Stomach (tissue), 8 donors: ENCODE measurements at regions not wholly inside any gene's neighbourhood (a gene's known extent, or its start where the extent isn't known, plus 50 kb on each side); places are given as distances from the start of the nearest gene placed in this dataset.
A peak's percentile ranks its signal among the peaks of the same experiment; 100 is the strongest.

Source experiments
- DNase-seq, 2 donors: peaks; one replicate each; pipeline versions ENCODE4 v3.0.0 to v3.0.0-alpha.2; 2013 to 2019
- H3K27ac ChIP-seq, 5 donors: fragments of 200-600 bp in 4 of 5; sonication (generic) in 4 of 5; one replicate each; pipeline ENCODE4 v1.5.1; 2013 to 2019; ENCODE audit warnings: mild to moderate bottlenecking in 1 of 5, moderate library complexity in 1 of 5
- H3K27me3 ChIP-seq, 3 donors: fragments of 200-600 bp; sonication (generic); one replicate each; pipeline ENCODE4 v1.5.1; 2017 to 2019; ENCODE audit warnings: mixed run types in 1 of 3
- H3K36me3 ChIP-seq, 4 donors: fragments of 200-600 bp; sonication (generic); 1 replicate in 3 of 4; 2 replicates in 1 of 4; pipeline ENCODE4 v1.5.1; 2016 to 2019
- H3K4me1 ChIP-seq, 4 donors: fragments of 200-600 bp; sonication (generic); one replicate each; pipeline ENCODE4 v1.5.1; 2016 to 2019
- H3K4me3 ChIP-seq, 4 donors: fragments of 200-600 bp; sonication (generic) in 3 of 4; one replicate each; pipeline ENCODE4 v1.5.1; 2016 to 2019; ENCODE audit warnings: mild to moderate bottlenecking in 1 of 4
- H3K9me3 ChIP-seq, 4 donors: fragments of 200-600 bp; sonication (generic); one replicate each; pipeline ENCODE4 v1.5.1; 2016 to 2019
- CTCF ChIP-seq, 7 experiments: fragments of 450-650 bp in 4 of 7; fragments of 200-600 bp in 3 of 7; sonication (generic) in 3 of 7; IDR thresholded peaks; one replicate each; pipeline ENCODE4 v1.5.1; 2016 to 2019; ENCODE audit warnings: antibody characterized with exemption in 7 of 7, control low read depth in 2 of 7, mild to moderate bottlenecking in 1 of 7
- EP300 ChIP-seq: sonication (generic); formaldehyde crosslinking; IDR thresholded peaks from one replicate; pipeline ENCODE4 v1.6.1; 2017; ENCODE audit warnings: antibody characterized with exemption
- POLR2A ChIP-seq, 4 donors: fragments of 450-650 bp; IDR thresholded peaks; one replicate each; pipeline ENCODE4 v1.6.1; 2016; ENCODE audit warnings: antibody characterized with exemption in 4 of 4, control low read depth in 2 of 4, mild to moderate bottlenecking in 1 of 4, moderate library complexity in 1 of 4
- POLR2AphosphoS5 ChIP-seq, 3 donors: sonication (generic); formaldehyde crosslinking; IDR thresholded peaks; one replicate each; pipeline ENCODE4 v1.6.1; 2016; ENCODE audit warnings: antibody characterized with exemption in 3 of 3
- WGBS, 5 donors: extraction: QIAGEN DNeasy Blood & Tissue Kit in 3 of 5; methylation state at CpG; one replicate each; pipeline versions ENCODE4 v1.1.5 to v1.1.7; 2013 to 2018; 5-methylcytosine and 5-hydroxymethylcytosine counted together
- intact Hi-C: fragments of 100-400 bp; cut with DNase I; formaldehyde crosslinking; loops from one replicate; pipeline ENCODE4 v1.15.1; 2023; ENCODE audit warnings: low total_unique reads
- donor health status: healthy with polysubstance abuse.
- donor health status: Bipolar disorder and iron deficiency.
- donor health status: healthy.

GRCh38 chr6:1494671-1495070 lies 105.3 kb downstream of the FOXF2 start:
- peaks cover 0 to 10% (median 7%) of the 10 kb centered on the region in 4 donors for H3K9me3 ChIP-seq
- WGBS, 5 donors, result 78 to 92% (median 86%) methylated on average over 7 to 9 of the region's 9 CpGs
- no peaks in the 10 kb centered on the region for H3K36me3 ChIP-seq
- intact Hi-C loops, result no loop called here
- no peak overlapping the region for H3K4me3 ChIP-seq
- no peak for DNase-seq
- no peaks in the 10 kb centered on the region for H3K27me3 ChIP-seq
- TF ChIP-seq POLR2A (IDR thresholded peaks at IDR 0.05) (no peak), EP300 (no peak)
- H3K4me1 ChIP-seq, result peaks cover 0 to 7% (median 0%) of the 10 kb centered on the region in 4 donors
- no peak overlapping the region for H3K27ac ChIP-seq

- no peak for DNase-seq
- intact Hi-C loops, result no loop called here
- Histone ChIP-seq H3K9me3 (peaks cover 0 to 10% (median 7%) of the 10 kb centered on the region in 4 donors), H3K27ac (no peak overlapping the region), H3K4me1 (peaks cover 0 to 7% (median 0%) of the 10 kb centered on the region in 4 donors), H3K4me3 (no peak overlapping the region), H3K27me3 (no peaks in the 10 kb centered on the region), H3K36me3 (no peaks in the 10 kb centered on the region)
- 82 to 89% (median 86%) methylated on average over 4 of the region's 4 CpGs for WGBS, 5 donors
- TF ChIP-seq EP300 (no peak), POLR2A (IDR thresholded peaks at IDR 0.05) (no peak), POLR2AphosphoS5 (IDR thresholded peaks at IDR 0.05) (no peak)
These were observed 106.0 kb downstream of the FOXF2 start for GRCh38 chr6:1495344-1495743.

DNA sequence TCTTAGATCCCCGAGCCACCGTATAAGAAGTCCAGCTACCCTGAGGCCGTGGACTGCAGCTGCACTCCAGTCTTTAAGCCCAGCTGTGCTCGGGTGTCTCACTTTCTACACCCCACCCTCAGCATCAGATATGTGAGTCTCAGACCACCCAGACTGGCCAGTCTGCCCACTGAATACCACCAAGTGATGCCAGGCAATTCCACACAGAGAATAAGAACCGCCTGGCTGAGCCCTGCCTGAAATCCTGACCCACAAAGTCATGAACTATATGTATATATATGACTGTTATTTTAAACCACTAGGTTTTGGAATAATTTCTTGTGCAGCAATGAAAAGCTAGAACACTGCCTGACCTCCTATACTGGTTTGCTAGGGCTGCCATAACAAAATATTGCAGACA lies 106.7 kb downstream of the FOXF2 start:
- peaks cover 0 to 7% (median 0%) of the 10 kb centered on the region in 4 donors for H3K4me1 ChIP-seq
- H3K27me3 ChIP-seq, result peaks cover 0 to 4% (median 0%) of the 10 kb centered on the region in 3 donors
- no peak overlapping the region for H3K4me3 ChIP-seq
- no peak overlapping the region for H3K27ac ChIP-seq
- H3K9me3 ChIP-seq, result peaks cover 0 to 10% (median 7%) of the 10 kb centered on the region in 4 donors
- no peak for DNase-seq
- TF ChIP-seq POLR2A (IDR thresholded peaks at IDR 0.05), result no peak
- TF ChIP-seq EP300, result no peak
- TF ChIP-seq CTCF (IDR thresholded peaks at IDR 0.05), result no peak
- TF ChIP-seq POLR2AphosphoS5 (IDR thresholded peaks at IDR 0.05), result no peak
- WGBS, 5 donors, result 85 to 95% (median 94%) methylated on average over 5 of the region's 5 CpGs
- no peaks in the 10 kb centered on the region for H3K36me3 ChIP-seq
- intact Hi-C loops, result no loop called here

DNA sequence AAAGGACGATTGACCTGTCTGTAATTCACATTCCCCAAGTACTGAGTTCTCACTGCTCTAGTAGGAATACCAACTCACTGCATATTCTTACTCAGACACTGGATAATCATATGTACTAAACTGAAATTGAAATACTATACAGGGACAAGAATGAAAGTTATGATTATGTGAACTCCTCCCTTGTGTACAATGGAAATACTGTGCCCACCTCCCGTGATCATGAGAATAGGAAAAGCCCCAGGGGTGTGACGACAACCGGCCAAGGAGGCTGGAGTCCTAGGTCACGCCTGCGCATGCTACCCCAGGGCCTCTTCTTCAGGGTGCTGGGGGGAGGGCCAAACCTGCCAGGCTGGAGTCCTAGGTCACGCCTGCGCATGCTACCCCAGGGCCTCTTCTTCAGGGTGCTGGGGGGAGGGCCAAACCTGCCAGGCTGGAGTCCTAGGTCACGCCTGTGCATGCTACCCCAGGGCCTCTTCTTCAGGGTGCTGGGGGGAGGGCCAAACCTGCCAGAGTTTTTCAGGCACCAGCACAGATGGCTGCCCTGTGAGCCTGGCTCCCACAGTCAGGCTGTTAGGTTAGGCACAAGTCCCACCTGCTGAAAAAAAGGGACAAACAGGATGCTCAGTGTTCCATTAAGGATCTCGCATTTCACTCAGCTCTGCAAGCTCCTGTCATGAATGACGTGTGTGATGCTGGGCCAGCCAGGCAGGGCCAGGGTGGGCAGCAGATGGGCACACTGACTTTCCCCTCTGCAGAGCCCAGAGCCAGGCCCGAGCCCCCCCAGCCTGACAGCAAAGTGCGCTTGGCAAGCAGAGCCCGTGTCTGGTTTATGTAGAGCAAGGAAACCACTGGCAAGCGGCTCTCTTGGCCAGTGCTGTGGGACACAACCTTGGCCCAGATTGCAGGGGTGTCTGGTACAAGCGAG lies 107.7 kb downstream of the FOXF2 start:
- peak overlapping the region in 1 of 5 donors; percentile 40 for H3K27ac ChIP-seq
- TF ChIP-seq POLR2A (IDR thresholded peaks at IDR 0.05), result no peak
- TF ChIP-seq CTCF (IDR thresholded peaks at IDR 0.05), result no peak
- peak in 1 of 3 donors; percentile 21 for TF ChIP-seq POLR2AphosphoS5 (IDR thresholded peaks at IDR 0.05)
- TF ChIP-seq EP300, result peak; percentile 34
- peaks cover 0 to 10% (median 7%) of the 10 kb centered on the region in 4 donors for H3K9me3 ChIP-seq
- 74 to 82% (median 79%) methylated on average over 10 to 16 of the region's 16 CpGs for WGBS, 5 donors
- peaks cover 0 to 7% (median 0%) of the 10 kb centered on the region in 4 donors for H3K4me1 ChIP-seq
- no peak overlapping the region for H3K4me3 ChIP-seq
- DNase-seq, result peak in 1 of 2 donors; percentile 75
- intact Hi-C loops, result no loop called here
- H3K36me3 ChIP-seq, result no peaks in the 10 kb centered on the region
- peaks cover 0 to 10% (median 0%) of the 10 kb centered on the region in 3 donors for H3K27me3 ChIP-seq

GRCh38 chr6:1497761-1498105 lies 108.4 kb downstream of the FOXF2 start:
- Histone ChIP-seq H3K27ac (peak overlapping the region in 1 of 5 donors; percentile 27), H3K4me1 (peaks cover 0 to 7% (median 0%) of the 10 kb centered on the region in 4 donors)
- 44 to 68% (median 57%) methylated on average over 4 of the region's 4 CpGs for WGBS, 5 donors

More at GRCh38 chr6:1497761-1498105, 108.4 kb downstream of the FOXF2 start:
- peaks cover 0 to 10% (median 7%) of the 10 kb centered on the region in 4 donors for H3K9me3 ChIP-seq
- H3K4me3 ChIP-seq, result no peak overlapping the region
- no peak for TF ChIP-seq CTCF (IDR thresholded peaks at IDR 0.05)
- H3K27me3 ChIP-seq, result peaks cover 0 to 13% (median 0%) of the 10 kb centered on the region in 3 donors
- intact Hi-C loops, result no loop called here
- no peak for DNase-seq
- no peaks in the 10 kb centered on the region for H3K36me3 ChIP-seq
